ENCODE measurements at regions not wholly inside any gene's neighbourhood (a gene's known extent, or its start where the extent isn't known, plus 50 kb on each side); places are given as distances from the start of the nearest gene placed in this dataset.

GRCh38 chr10:131746241-131746711 is 154.5 kb upstream of the PPP2R2D start:
- TF ChIP-seq CTCF (IDR thresholded peaks at IDR 0.05) (no peak), POLR2A (IDR thresholded peaks at IDR 0.05) (no peak)
